Uterus (tissue), 2 donors: ENCODE measurements at regions not wholly inside any gene's neighbourhood (a gene's known extent, or its start where the extent isn't known, plus 50 kb on each side); places are given as distances from the start of the nearest gene placed in this dataset.

Experiments used
- CTCF ChIP-seq, 4 experiments: fragments of 200-600 bp in 2 of 4; fragments of 450-650 bp in 2 of 4; sonication (generic) in 2 of 4; IDR thresholded peaks; one replicate each; pipeline ENCODE4 v1.5.1; 2016 to 2019; ENCODE audit warnings: antibody characterized with exemption in 4 of 4, mild to moderate bottlenecking in 2 of 4, moderate library complexity in 1 of 4
- POLR2A ChIP-seq, 2 donors: fragments of 450-650 bp; IDR thresholded peaks; one replicate each; pipeline ENCODE4 v1.6.1; 2016; ENCODE audit warnings: antibody characterized with exemption in 2 of 2, mild to moderate bottlenecking in 1 of 2, moderate library complexity in 1 of 2

GRCh38 chr4:142983589-142983988, 137.5 kb upstream of the INPP4B start:
- TF ChIP-seq CTCF (IDR thresholded peaks at IDR 0.05) (no peak), POLR2A (IDR thresholded peaks at IDR 0.05) (no peak)
